PFSK-1 (cell line): ENCODE measurements at regions not wholly inside any gene's neighbourhood (a gene's known extent, or its start where the extent isn't known, plus 50 kb on each side); places are given as distances from the start of the nearest gene placed in this dataset.

Experiments
- FOXP2 ChIP-seq: optimal IDR thresholded peaks from 2 replicates; pipeline ENCODE3; 2011; ENCODE audit warnings: borderline replicate concordance, control low read depth, inconsistent platforms; ENCODE audit not compliant: insufficient read depth; ENCODE audit errors: extremely low read length, extremely low read depth
- POLR2AphosphoS5 ChIP-seq: IDR thresholded peaks from 2 replicates; pipeline ENCODE4 v1.6.1; 2012; ENCODE audit warnings: low read depth, mild to moderate bottlenecking, control low read depth, low read length, moderate library complexity
- REST ChIP-seq, 2 experiments: IDR thresholded peaks; 2 replicates each; pipeline versions ENCODE4 v1.6.1 to v1.8.0; 2011 to 2012; ENCODE audit warnings: low read depth in 2 of 2, low read length in 2 of 2, control low read depth in 1 of 2, inconsistent platforms in 1 of 2, mild to moderate bottlenecking in 1 of 2, moderate library complexity in 1 of 2; ENCODE audit not compliant: insufficient read depth in 1 of 2
- SIN3A ChIP-seq: IDR thresholded peaks from 2 replicates; pipeline ENCODE4 v1.6.1; 2012; ENCODE audit warnings: mild to moderate bottlenecking, low read length, moderate library complexity, borderline replicate concordance; ENCODE audit not compliant: insufficient read depth
- TAF1 ChIP-seq: IDR thresholded peaks from 2 replicates; pipeline ENCODE4 v1.6.1; 2012; ENCODE audit warnings: low read length, control low read depth, borderline replicate concordance; ENCODE audit not compliant: insufficient read depth

- TF ChIP-seq SIN3A (no peak), TAF1 (no peak)
Measured at GRCh38 chr11:82210011-82210410, 523.7 kb downstream of the FAM181B start.

- TF ChIP-seq FOXP2 (no peak), SIN3A (no peak), POLR2AphosphoS5 (no peak), REST (IDR thresholded peaks at IDR 0.05; ENCODE audit: insufficient read depth in 1 of 2, low read depth in 2 of 2, low read length in 2 of 2) (no peak), TAF1 (no peak)
Measured at GRCh38 chr11:82195283-82195682, 538.4 kb downstream of the FAM181B start.

GRCh38 chr11:82194521-82194920 lies 539.1 kb downstream of the FAM181B start:
- TF ChIP-seq SIN3A: no peak
- no peak for TF ChIP-seq FOXP2
- no peak for TF ChIP-seq POLR2AphosphoS5
- TF ChIP-seq TAF1: no peak
- no peak for TF ChIP-seq REST (IDR thresholded peaks at IDR 0.05; ENCODE audit: insufficient read depth in 1 of 2, low read depth in 2 of 2, low read length in 2 of 2)

GRCh38 chr11:82191695-82192094 lies 542.0 kb downstream of the FAM181B start:
- no peak for TF ChIP-seq TAF1
- no peak for TF ChIP-seq REST (IDR thresholded peaks at IDR 0.05; ENCODE audit: insufficient read depth in 1 of 2, low read depth in 2 of 2, low read length in 2 of 2)
- no peak for TF ChIP-seq SIN3A
- no peak for TF ChIP-seq FOXP2
- TF ChIP-seq POLR2AphosphoS5: no peak

GRCh38 chr11:82185925-82186324 lies 547.7 kb downstream of the FAM181B start:
- TF ChIP-seq SIN3A: no peak
- TF ChIP-seq POLR2AphosphoS5: no peak
- no peak for TF ChIP-seq TAF1
- no peak for TF ChIP-seq FOXP2
- TF ChIP-seq REST (IDR thresholded peaks at IDR 0.05; ENCODE audit: insufficient read depth in 1 of 2, low read depth in 2 of 2, low read length in 2 of 2): no peak
